HG03060 (cell line): ENCODE measurements at regions not wholly inside any gene's neighbourhood (a gene's known extent, or its start where the extent isn't known, plus 50 kb on each side); places are given as distances from the start of the nearest gene placed in this dataset.
"Not testable (repeated sequence)": the region's sequence is repeated elsewhere in the genome, so short reads cannot be mapped to it uniquely, and the experiment has no call there.

Experiments used
- ATAC-seq: cut with Tn5 transposase; IDR thresholded peaks from one replicate; pipeline ENCODE4 v1.9.1; 2021; ENCODE audit warnings: low read depth, moderate number of reproducible peaks; ENCODE audit not compliant: unreplicated experiment

- no peak for ATAC-seq
Observed at GRCh38 chr3:144426967-144427366, 455.3 kb downstream of the DIPK2A start.

- ATAC-seq = peak; percentile 84
Observed at GRCh38 chr3:144429719-144430121, 458.1 kb downstream of the DIPK2A start.

- ATAC-seq = peak; percentile 36
Observed at GRCh38 chr3:144431134-144431533, 459.5 kb downstream of the DIPK2A start.

GRCh38 chr3:144433006-144433405 lies 461.4 kb downstream of the DIPK2A start:
- ATAC-seq = no peak

GRCh38 chr3:144437989-144438388 lies 466.4 kb downstream of the DIPK2A start:
- peak; percentile 57 for ATAC-seq

GRCh38 chr3:144444061-144444460 lies 472.4 kb downstream of the DIPK2A start:
- ATAC-seq = no peak

GRCh38 chr3:144444546-144444945 lies 472.9 kb downstream of the DIPK2A start:
- no peak for ATAC-seq

GRCh38 chr3:144455841-144456440 lies 484.3 kb downstream of the DIPK2A start:
- ATAC-seq = no peak

GRCh38 chr3:144457758-144458157 lies 486.1 kb downstream of the DIPK2A start:
- no peak for ATAC-seq

GRCh38 chr3:144458283-144458682 lies 486.7 kb downstream of the DIPK2A start:
- ATAC-seq = no peak

GRCh38 chr3:144462337-144462736 lies 490.7 kb downstream of the DIPK2A start:
- no peak for ATAC-seq

GRCh38 chr3:144463911-144464310 lies 492.3 kb downstream of the DIPK2A start:
- ATAC-seq = no peak

- no peak for ATAC-seq
Observed at GRCh38 chr3:144466114-144466513, 494.5 kb downstream of the DIPK2A start.

- ATAC-seq = no peak
Observed at GRCh38 chr3:144466540-144466939, 494.9 kb downstream of the DIPK2A start.

GRCh38 chr3:144470666-144471065 lies 499.0 kb downstream of the DIPK2A start:
- no peak for ATAC-seq

- no peak for ATAC-seq
Observed at GRCh38 chr3:144477593-144477992, 506.0 kb downstream of the DIPK2A start.

- no peak for ATAC-seq
Observed at GRCh38 chr3:144480416-144480919, 508.8 kb downstream of the DIPK2A start.

GRCh38 chr3:144482876-144483275 lies 511.3 kb downstream of the DIPK2A start:
- ATAC-seq = no peak

GRCh38 chr3:144487011-144487410 lies 515.4 kb downstream of the DIPK2A start:
- no peak for ATAC-seq

GRCh38 chr3:144488927-144489326 lies 517.3 kb downstream of the DIPK2A start:
- no peak for ATAC-seq

GRCh38 chr3:144491333-144491732 lies 519.7 kb downstream of the DIPK2A start:
- ATAC-seq = no peak

- not testable (repeated sequence) for ATAC-seq
Observed at GRCh38 chr3:144494651-144495050, 523.0 kb downstream of the DIPK2A start.
